Endothelial cell of umbilical vein (primary cell): ENCODE measurements at regions not wholly inside any gene's neighbourhood (a gene's known extent, or its start where the extent isn't known, plus 50 kb on each side); places are given as distances from the start of the nearest gene placed in this dataset.

Source experiments
- BruUV-seq: library from RNA; stranded (reverse); fragments of 400-500 nt; replicated peaks from 2 replicates; lab custom pipeline; 2021; lab: Mats Ljungman, UMichigan
- CTCF ChIA-PET: fragments of 300-600, 350-600 bp; sonication (Branson Sonifier 250); formaldehyde crosslinking; loops from one replicate; lab custom pipeline; 2021; ENCODE audit warnings: antibody characterized with exemption, inconsistent platforms; lab: Charles Lee
- POLR2A ChIA-PET: fragments of 300-600, 350-600 bp; sonication (Branson Sonifier 250); formaldehyde crosslinking; loops from one replicate; lab custom pipeline; 2021; ENCODE audit warnings: antibody characterized with exemption, inconsistent platforms; lab: Charles Lee
- DNase-seq: peaks from one replicate; pipeline ENCODE4 v3.0.0-alpha.2; 2011; ENCODE audit warnings: low read depth, low spot score
- FAIRE-seq: peaks from 2 replicates; lab custom pipeline; 2011; peaks lifted over from hg19 to GRCh38; lab: Jason Lieb, UNC
- H2AFZ ChIP-seq: 2 replicates; pipeline ENCODE4 v1.6.0; 2012; ENCODE audit warnings: low read depth, low read length, control low read depth, inconsistent platforms
- H3K27ac ChIP-seq: 2 replicates; pipeline ENCODE4 v1.5.1; 2011; ENCODE audit warnings: low read depth, mild to moderate bottlenecking, control low read depth, low read length, moderate library complexity; ENCODE audit not compliant: insufficient read depth
- H3K27me3 ChIP-seq, 2 experiments: 2 replicates each; pipeline versions ENCODE4 v1.6.0 to v1.6.1; 2011; ENCODE audit warnings: low read length in 2 of 2, mixed read lengths in 1 of 2; ENCODE audit not compliant: control insufficient read depth in 2 of 2, insufficient read depth in 2 of 2
- H3K36me3 ChIP-seq, 2 experiments: 2 replicates in 1 of 2; 3 replicates in 1 of 2; pipeline ENCODE4 v1.5.1; 2011; ENCODE audit warnings: low read length in 2 of 2, mild to moderate bottlenecking in 1 of 2, moderate library complexity in 1 of 2; ENCODE audit not compliant: control insufficient read depth in 2 of 2, insufficient read depth in 2 of 2; ENCODE audit errors: extremely low read depth in 1 of 2
- H3K4me1 ChIP-seq: 3 replicates; pipeline ENCODE4 v1.5.1; 2011; ENCODE audit warnings: mild to moderate bottlenecking, low read length; ENCODE audit not compliant: control insufficient read depth, insufficient read depth; ENCODE audit errors: extremely low read depth
- H3K4me2 ChIP-seq: 2 replicates; pipeline ENCODE4 v1.6.1; 2011; ENCODE audit warnings: low read length, control low read depth, mixed read lengths; ENCODE audit not compliant: insufficient read depth
- H3K4me3 ChIP-seq, 3 experiments: fragments of 200-600 bp in 1 of 3; sonication (generic), shearing (Covaris generic) in 1 of 3; replicated peaks in 1 of 3; 2 replicates each; pipeline ENCODE4 v1.5.1; 2011 to 2016; ENCODE audit warnings: control low read depth in 3 of 3, low read length in 3 of 3, mild to moderate bottlenecking in 2 of 3, inconsistent platforms in 1 of 3, low read depth in 1 of 3, moderate library complexity in 1 of 3; ENCODE audit not compliant: insufficient read depth in 1 of 3
- H3K79me2 ChIP-seq: 2 replicates; pipeline ENCODE4 v1.6.0; 2012; ENCODE audit warnings: low read length, inconsistent platforms; ENCODE audit not compliant: control insufficient read depth, insufficient read depth
- H3K9ac ChIP-seq: replicated peaks from 2 replicates; pipeline ENCODE3; 2011; ENCODE audit warnings: low read length, control low read depth; ENCODE audit not compliant: insufficient read depth; ENCODE audit errors: extremely low read depth
- H3K9me1 ChIP-seq: replicated peaks from 3 replicates; pipeline ENCODE4 v1.6.0; 2011; ENCODE audit warnings: mild to moderate bottlenecking, low read length; ENCODE audit not compliant: control insufficient read depth, insufficient read depth; ENCODE audit errors: extremely low read depth
- H3K9me3 ChIP-seq: replicated peaks from 2 replicates; pipeline ENCODE4 v1.5.1; 2012; ENCODE audit warnings: low read length, inconsistent platforms; ENCODE audit not compliant: control insufficient read depth, insufficient read depth
- H4K20me1 ChIP-seq: replicated peaks from 2 replicates; pipeline ENCODE3; 2011; ENCODE audit warnings: mild to moderate bottlenecking, low read length; ENCODE audit not compliant: control insufficient read depth, insufficient read depth; ENCODE audit errors: extremely low read depth
- EZH2 ChIP-seq: IDR thresholded peaks from 2 replicates; pipeline ENCODE4 v1.6.1; 2012; ENCODE audit warnings: borderline replicate concordance, low read depth, mild to moderate bottlenecking, moderate library complexity, low read length, inconsistent platforms; ENCODE audit not compliant: severe bottlenecking
- FOS ChIP-seq: IDR thresholded peaks from 2 replicates; pipeline ENCODE4 v1.6.1; 2011; ENCODE audit warnings: mild to moderate bottlenecking, low read length, moderate library complexity, borderline replicate concordance; ENCODE audit not compliant: insufficient read depth
- GATA2 ChIP-seq: IDR thresholded peaks from 2 replicates; pipeline ENCODE4 v1.7.0; 2011; ENCODE audit warnings: low read depth, mild to moderate bottlenecking, moderate library complexity, mixed read lengths, low read length; ENCODE audit not compliant: insufficient read length, insufficient read depth
- JUN ChIP-seq: IDR thresholded peaks from 2 replicates; pipeline ENCODE4 v1.6.1; 2011; ENCODE audit warnings: borderline replicate concordance, low read depth; ENCODE audit not compliant: insufficient read length, insufficient read depth
- MAX ChIP-seq: IDR thresholded peaks from 2 replicates; pipeline ENCODE4 v1.6.1; 2011; ENCODE audit not compliant: insufficient read depth, insufficient read length
- MYC ChIP-seq: IDR thresholded peaks from one replicate; pipeline ENCODE4 v1.6.1; 2011; ENCODE audit warnings: mild to moderate bottlenecking, low read depth, low read length
- POLR2A ChIP-seq: IDR thresholded peaks from 2 replicates; pipeline ENCODE4 v1.6.1; 2012; ENCODE audit warnings: low read depth, mild to moderate bottlenecking, control low read depth, low read length
- POLR2AphosphoS5 ChIP-seq: IDR thresholded peaks from 2 replicates; pipeline ENCODE4 v1.6.1; 2012; ENCODE audit warnings: low read depth, mild to moderate bottlenecking, control low read depth, low read length, moderate library complexity; ENCODE audit not compliant: insufficient read depth
- dilution Hi-C: fragments of 300-500 bp; cut with MboI; formaldehyde crosslinking; loops from one replicate; pipeline ENCODE4 v1.15.0; 2019; ENCODE audit warnings: low sequenced_read_pairs; ENCODE audit not compliant: extremely low pct_ligation_motif_present
- intact Hi-C: fragments of 100-400 bp; cut with micrococcal nuclease; formaldehyde crosslinking; loops from one replicate; pipeline ENCODE4 v1.10.0; 2022
- TF ChIP-seq, protein P1 (sequence below), 2 donors: IDR thresholded peaks; 1 replicate in 1 of 2; 2 replicates in 1 of 2; pipeline ENCODE4 v1.5.1; 2011; ENCODE audit warnings: low read length in 2 of 2, mild to moderate bottlenecking in 2 of 2, moderate library complexity in 2 of 2, control low read depth in 1 of 2, inconsistent platforms in 1 of 2, low read depth in 1 of 2; ENCODE audit not compliant: insufficient read depth in 1 of 2; ENCODE audit errors: extremely low read depth in 1 of 2

DNA sequence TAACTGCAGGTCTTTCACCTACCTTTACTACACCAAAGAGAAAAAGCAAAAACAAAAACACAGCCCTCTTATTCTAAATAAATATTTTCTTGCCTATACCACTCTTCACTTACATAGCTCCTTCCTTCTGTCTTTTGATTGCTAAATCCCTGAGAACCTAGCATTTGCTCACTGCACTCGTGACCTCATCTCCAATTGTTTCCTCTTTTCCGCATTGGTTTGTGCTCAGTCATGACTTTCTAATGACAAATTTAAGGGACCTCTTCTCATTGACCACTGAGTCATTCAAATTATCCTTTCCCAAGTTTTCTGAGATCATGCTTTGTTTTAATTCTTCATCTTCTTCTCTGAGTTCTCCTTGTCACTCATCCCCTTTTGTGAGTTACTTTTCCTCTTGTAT, 1697.1 kb downstream of the STIM2 start:
- no peak for FAIRE-seq
- Histone ChIP-seq H3K27ac (no peak overlapping the region), H3K4me3 (no peak overlapping the region), H3K4me1 (peaks cover 6% of the 10 kb centered on the region), H3K4me2 (peak overlapping the region; percentile 29), H3K79me2 (no peaks in the 10 kb centered on the region), H3K9me1 (no peaks in the 10 kb centered on the region), H2AFZ (no peak overlapping the region), H3K27me3 (no peaks in the 10 kb centered on the region), H4K20me1 (no peaks in the 10 kb centered on the region), H3K9me3 (no peaks in the 10 kb centered on the region), H3K9ac (no peak overlapping the region), H3K36me3 (no peaks in the 10 kb centered on the region)
- POLR2A ChIA-PET, result no interaction called here
- CTCF ChIA-PET, result interaction anchor here (0.6 to 1.0 kb wide), 2 partner anchors 11 to 94 kb away, joined by 3 to 5 read pairs; no protein-coding TSS in a partner anchor
- peak; percentile 69 for DNase-seq
- intact Hi-C loops, result loop anchor here (5.0 kb wide), 1 partner anchor 205 kb away; no protein-coding TSS in a partner anchor
- no TSS peak for BruUV-seq
- TF ChIP-seq, protein P1, sequence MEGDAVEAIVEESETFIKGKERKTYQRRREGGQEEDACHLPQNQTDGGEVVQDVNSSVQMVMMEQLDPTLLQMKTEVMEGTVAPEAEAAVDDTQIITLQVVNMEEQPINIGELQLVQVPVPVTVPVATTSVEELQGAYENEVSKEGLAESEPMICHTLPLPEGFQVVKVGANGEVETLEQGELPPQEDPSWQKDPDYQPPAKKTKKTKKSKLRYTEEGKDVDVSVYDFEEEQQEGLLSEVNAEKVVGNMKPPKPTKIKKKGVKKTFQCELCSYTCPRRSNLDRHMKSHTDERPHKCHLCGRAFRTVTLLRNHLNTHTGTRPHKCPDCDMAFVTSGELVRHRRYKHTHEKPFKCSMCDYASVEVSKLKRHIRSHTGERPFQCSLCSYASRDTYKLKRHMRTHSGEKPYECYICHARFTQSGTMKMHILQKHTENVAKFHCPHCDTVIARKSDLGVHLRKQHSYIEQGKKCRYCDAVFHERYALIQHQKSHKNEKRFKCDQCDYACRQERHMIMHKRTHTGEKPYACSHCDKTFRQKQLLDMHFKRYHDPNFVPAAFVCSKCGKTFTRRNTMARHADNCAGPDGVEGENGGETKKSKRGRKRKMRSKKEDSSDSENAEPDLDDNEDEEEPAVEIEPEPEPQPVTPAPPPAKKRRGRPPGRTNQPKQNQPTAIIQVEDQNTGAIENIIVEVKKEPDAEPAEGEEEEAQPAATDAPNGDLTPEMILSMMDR (IDR thresholded peaks at IDR 0.05; ENCODE audit: extremely low read depth in 1 of 2, insufficient read depth in 1 of 2, low read depth in 1 of 2, low read length in 2 of 2), result no peak
- TF ChIP-seq EZH2 (no peak), POLR2AphosphoS5 (no peak), JUN (peak; percentile 45), FOS (peak; percentile 66), GATA2 (no peak), POLR2A (no peak), MYC (no peak), MAX (no peak)
- dilution Hi-C loops, result no loop called here
